Right forelimb (tissue), 1 donor: ENCODE measurements at regions not wholly inside any gene's neighbourhood (a gene's known extent, or its start where the extent isn't known, plus 50 kb on each side); places are given as distances from the start of the nearest gene placed in this dataset.
"Not testable (repeated sequence)": the region's sequence is repeated elsewhere in the genome, so short reads cannot be mapped to it uniquely, and the experiment has no call there.

Source experiments
- DNase-seq: peaks from one replicate; pipeline ENCODE4 v3.0.0-alpha.2; 2018

DNA sequence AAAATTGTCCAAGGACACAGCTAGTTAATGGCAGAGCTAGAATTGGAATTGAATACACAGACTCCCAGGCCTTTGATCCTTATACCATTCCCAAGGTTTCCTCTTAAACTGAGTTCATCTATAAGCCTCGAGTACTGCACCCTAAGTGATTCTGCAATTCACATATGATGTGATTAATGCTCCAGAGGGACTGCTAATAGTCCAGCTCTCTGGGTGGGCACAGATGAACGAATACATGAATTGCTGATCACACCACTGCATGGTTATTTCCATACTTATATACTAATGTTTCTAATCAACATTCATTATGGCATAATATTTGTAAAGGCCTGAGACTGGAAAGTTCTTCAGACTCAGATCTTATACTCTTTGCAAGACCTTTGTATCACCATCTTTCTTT is 101.8 kb downstream of the NUFIP1 start:
- DNase-seq = no peak

DNA sequence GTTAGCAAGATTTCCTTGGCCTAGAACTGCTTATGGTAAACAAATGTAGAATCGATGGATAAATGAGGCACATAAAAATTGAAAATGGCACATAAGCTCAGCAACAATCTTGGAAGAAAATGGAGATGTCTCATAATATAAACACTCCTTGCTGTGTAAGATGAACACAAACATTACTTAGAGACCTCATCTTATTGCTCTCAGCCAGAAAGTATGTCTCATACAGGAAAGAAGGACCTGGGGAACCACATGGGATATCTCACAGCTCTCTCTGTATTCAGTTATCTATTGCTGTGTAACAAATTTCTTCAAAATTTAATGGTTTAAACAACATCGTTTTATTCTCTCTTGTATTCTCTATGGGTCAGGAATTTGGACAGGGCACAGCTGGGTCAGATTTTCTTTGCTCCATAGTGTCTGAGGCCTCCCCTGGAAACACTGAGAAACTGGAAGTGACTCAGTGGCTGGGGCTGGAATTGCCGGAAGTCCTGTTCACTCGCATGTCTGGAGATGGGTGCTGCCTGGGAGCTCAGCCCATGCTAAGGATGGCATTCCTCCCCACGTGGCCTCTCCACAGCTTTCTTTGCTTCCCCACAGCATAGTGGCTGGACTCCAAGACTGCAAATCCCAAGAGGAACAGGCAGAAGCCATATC is 105.1 kb downstream of the NUFIP1 start:
- no peak for DNase-seq

GRCh38 chr13:44879452-44880058 is 109.7 kb downstream of the NUFIP1 start:
- DNase-seq = no peak

- no peak for DNase-seq
Observed at GRCh38 chr13:44876782-44877324, 112.4 kb downstream of the NUFIP1 start.

DNA sequence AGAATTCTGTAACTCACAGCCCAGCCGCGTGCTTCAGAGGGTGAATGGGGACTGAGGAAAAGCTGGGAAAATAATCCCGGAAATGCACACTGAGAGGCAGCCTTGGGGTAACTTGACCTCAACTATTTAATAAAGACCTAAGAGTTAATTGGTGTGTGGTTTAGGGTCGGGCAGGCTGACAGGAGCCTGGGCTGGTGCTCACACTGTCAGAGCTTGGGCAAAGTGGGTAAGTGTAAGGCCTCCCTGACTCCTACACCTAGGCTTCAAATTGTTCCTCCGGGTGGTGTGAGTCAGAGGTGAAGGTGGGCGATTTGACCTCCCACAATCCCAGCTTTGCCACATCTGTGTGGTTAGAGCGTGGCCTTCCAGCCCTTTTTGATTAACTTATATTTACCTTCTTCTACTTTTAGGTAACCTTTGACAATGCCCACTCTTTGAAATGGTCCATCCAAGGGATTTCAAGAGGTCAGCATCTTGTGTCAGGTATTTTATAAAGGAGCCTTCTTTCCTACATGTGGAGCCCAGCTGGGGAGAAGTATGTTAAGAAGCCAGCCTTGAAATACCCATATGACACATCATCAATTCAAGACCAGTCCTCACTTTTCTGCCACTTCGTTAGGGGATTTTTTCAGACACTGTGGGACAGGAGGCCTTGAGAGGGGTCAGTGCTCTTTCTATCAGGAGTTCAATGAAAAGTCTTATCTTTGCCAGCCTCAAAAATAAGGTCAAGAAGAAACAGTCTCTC is 114.2 kb downstream of the NUFIP1 start:
- DNase-seq = no peak

- no peak for DNase-seq
Observed at GRCh38 chr13:44874176-44874575, 115.1 kb downstream of the NUFIP1 start.

DNA sequence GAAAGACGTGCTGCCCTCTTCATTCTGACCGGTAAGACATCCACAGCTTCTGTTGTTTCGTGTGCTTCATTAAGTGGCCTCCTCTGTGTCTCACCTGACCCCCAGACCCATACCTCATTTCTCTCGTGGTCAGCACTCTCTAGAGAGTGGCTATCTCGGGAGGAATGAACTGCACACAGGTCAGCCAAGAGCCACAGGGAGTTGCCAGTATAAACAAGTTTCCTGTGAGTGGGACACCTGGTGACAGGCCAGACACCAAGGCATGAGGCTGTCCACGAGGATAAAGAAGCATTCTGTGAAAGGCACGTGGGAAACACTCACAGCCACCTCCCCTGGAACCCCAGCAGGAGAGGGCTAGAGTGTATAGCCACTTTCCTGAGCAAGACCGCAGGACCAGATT is 115.8 kb downstream of the NUFIP1 start:
- DNase-seq = no peak

DNA sequence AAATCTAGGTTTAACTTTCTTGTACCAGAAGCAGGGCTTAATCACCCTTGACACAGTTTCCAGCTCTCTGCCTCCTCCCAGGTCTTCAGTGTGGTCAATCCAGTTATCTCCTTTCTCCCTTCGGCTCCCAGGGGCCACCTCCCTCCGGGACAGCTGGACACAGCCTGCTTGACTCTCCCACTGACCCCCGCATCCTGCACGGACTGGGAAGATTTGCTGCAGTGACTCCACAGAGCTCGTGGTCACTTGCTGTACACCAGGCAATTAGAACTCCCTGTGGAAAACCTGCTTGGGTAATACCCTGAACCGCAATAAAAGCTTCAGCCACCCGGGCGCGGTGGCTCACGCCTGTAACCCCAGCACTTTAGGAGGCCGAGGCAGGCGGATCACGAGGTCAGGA is 116.5 kb downstream of the NUFIP1 start:
- DNase-seq = no peak

- no peak for DNase-seq
Observed at GRCh38 chr13:44870456-44870929, 118.8 kb downstream of the NUFIP1 start.

GRCh38 chr13:44869167-44869566 is 120.1 kb downstream of the NUFIP1 start:
- DNase-seq = no peak

DNA sequence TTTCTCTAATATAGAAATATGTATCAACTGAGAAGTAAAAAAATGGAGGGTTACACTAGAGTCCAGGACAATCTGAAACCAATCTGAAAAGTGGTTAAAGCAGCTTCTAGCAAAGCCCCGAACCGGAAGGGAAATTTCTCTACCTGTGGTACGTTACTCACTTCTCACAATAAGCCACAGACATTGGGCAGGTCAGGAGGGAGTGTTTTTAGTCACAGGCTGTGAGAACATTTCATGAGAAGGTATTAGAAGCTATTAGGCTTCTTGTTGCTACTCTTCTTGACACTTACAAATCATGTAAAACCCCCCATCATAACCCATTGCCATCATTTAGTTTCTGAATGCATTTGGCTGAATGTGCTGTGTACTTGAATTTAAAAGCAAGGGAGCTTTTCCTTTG is 120.9 kb downstream of the NUFIP1 start:
- DNase-seq = no peak

GRCh38 chr13:44867825-44868224 is 121.4 kb downstream of the NUFIP1 start:
- no peak for DNase-seq

- no peak for DNase-seq
Observed at GRCh38 chr13:44866411-44866911, 122.8 kb downstream of the NUFIP1 start.

DNA sequence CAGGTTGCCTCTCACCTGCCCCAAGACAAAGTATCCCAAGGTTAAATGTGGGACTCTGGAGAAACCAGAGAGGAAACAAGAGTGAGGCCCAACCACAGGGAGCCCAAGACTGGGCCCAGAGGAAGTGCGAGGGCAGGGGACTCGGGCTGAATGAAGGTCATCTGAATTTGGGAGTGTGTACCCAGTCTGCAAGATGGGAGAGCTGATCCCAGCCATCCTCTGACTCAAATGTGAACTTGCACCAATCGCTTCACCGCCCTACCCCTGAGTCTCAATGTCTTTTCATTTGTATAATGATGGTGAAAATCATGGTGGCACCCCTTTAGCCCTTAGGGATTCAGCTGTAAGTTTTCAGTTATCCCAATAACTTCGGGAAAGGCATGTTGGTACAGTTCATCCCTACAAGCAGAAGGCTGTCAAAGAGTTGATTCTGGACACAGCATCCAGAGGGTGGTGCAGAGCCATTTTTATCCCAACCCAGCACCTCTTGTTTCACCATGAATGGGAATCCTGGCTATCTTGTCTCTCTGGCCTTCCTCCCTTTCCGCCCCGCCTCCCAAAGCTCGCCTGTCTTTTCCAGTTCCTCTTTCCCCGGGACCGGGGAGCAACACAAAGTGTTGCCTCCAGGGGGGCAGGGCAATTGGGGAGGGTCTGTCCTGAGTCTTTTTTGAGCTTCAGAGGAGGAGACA is 123.4 kb downstream of the NUFIP1 start:
- no peak for DNase-seq

- not testable (repeated sequence) for DNase-seq
Observed at GRCh38 chr13:44863641-44864040, 125.6 kb downstream of the NUFIP1 start.

DNA sequence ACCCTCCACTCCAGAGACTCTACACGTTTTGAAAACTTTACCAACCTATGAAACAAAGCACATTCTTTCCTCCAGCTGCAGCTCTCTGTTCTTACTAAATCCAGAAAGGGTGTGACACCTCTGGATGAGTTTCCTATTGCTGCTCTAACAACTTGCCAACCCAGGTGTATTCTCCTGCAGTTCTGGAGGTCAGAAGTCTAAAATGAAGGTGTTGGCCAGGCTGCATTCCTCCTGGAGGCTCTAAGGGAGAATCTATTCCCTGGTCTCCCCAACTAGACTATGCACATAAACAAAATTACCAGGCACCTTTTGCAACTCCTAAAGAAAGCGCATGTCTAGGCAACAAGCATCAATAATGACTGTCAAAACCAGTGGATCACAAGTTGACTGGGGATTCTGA is 128.8 kb downstream of the NUFIP1 start:
- DNase-seq = no peak

- no peak for DNase-seq
Observed at GRCh38 chr13:44857736-44858135, 131.5 kb downstream of the NUFIP1 start.

DNA sequence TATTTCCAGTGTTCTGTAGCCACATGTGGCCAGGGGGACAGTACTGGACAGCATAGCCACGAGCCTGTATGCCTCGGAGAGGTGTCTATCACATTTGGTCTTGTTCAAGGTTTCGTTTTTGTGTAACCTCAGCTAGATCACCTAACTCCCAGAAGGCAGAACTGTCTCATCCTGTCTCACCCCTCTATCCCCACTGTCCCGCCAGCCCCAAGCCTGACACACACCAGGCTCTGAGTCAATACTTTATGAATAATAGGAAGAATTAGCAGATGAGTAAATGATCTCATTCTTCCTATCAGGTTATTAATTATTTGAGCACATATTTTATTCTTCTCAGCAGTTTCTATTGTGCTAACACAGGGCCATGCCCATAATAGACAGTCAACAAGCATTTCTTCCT is 132.2 kb downstream of the NUFIP1 start:
- no peak for DNase-seq

- no peak for DNase-seq
Observed at GRCh38 chr13:44855860-44856259, 133.4 kb downstream of the NUFIP1 start.

DNA sequence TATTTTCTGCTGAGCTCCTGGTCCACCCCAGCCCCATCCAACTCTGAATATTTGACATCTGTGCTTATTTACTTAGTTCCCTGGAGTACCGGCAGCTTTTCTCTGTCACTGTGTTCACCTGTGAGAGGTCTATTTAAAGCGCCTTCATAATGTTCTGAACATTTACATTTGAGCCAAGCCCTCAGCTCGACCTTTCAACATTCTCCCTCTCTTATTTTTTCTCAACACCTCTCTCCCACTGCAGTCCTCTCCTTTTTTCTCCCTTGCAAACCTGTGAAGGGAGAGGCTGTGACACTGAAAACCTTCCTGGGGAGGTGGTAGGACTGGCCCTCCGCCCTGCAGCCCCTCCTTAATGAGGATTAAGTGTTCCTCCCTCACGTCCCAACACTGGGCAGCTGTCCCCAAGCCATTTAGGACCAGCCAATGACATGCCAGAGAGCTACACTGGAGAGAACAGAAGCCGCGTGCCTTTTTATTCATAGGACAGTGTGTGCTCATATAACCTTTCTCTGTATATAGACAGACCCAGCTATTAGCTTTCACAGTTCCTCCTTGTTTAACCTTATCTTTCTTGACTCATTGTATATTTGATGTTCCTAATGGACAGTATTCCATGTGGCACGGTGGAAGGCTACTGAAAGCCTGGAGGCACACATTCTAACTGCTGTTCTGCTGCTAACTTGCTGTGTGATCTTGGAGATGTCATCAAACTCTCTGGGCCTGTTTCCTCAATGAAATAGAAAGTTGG is 134.8 kb downstream of the NUFIP1 start:
- peak; percentile 51 for DNase-seq

DNA sequence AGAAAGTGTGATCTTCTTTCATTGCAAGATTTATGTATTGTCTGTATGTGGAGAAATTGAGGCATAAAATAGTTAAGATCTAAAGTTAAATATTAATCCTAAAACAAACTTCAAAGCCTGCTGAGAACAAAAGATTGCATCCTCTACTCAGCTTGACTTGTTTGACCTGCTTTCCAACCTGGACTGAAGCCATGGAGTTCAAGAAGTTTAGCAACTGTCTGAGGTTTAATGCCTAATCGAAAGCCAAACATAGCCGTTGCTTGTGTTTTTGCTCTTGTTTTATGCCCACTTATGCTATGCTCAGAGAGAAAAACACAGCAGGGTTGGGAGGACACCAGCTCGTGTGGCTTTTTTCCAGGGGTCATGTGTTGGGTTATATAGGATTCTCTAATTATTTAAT is 135.6 kb downstream of the NUFIP1 start:
- DNase-seq = no peak
